ENCODE measurements at regions not wholly inside any gene's neighbourhood (a gene's known extent, or its start where the extent isn't known, plus 50 kb on each side); places are given as distances from the start of the nearest gene placed in this dataset.

GRCh38 chr2:237199577-237199976 is 113.9 kb downstream of the COPS8 start:
- no peak for TF ChIP-seq CTCF (IDR thresholded peaks at IDR 0.05; ENCODE audit: low read depth, low read length)
- H3K4me3 ChIP-seq (replicated peaks in 1 of 2; ENCODE audit: low read depth in 2 of 2, low read length in 2 of 2) = no peak overlapping the region
- no peak for DNase-seq (ENCODE audit: low read depth in 2 of 2)

GRCh38 chr2:237200462-237200861 is 114.8 kb downstream of the COPS8 start:
- DNase-seq (ENCODE audit: low read depth in 2 of 2) = no peak
- H3K4me3 ChIP-seq (replicated peaks in 1 of 2; ENCODE audit: low read depth in 2 of 2, low read length in 2 of 2) = no peak overlapping the region
- no peak for TF ChIP-seq CTCF (IDR thresholded peaks at IDR 0.05; ENCODE audit: low read depth, low read length)

- no peak overlapping the region for H3K4me3 ChIP-seq (replicated peaks in 1 of 2; ENCODE audit: low read depth in 2 of 2, low read length in 2 of 2)
- peak; percentile 85 to 86 for DNase-seq (ENCODE audit: low read depth in 2 of 2)
- no peak for TF ChIP-seq CTCF (IDR thresholded peaks at IDR 0.05; ENCODE audit: low read depth, low read length)
These were observed 116.0 kb downstream of the COPS8 start for GRCh38 chr2:237201461-237202287.

- DNase-seq (ENCODE audit: low read depth in 2 of 2) = no peak
- no peak overlapping the region for H3K4me3 ChIP-seq (replicated peaks in 1 of 2; ENCODE audit: low read depth in 2 of 2, low read length in 2 of 2)
- TF ChIP-seq CTCF (IDR thresholded peaks at IDR 0.05; ENCODE audit: low read depth, low read length) = no peak
These were observed 116.8 kb downstream of the COPS8 start for GRCh38 chr2:237202288-237203030.

- no peak for TF ChIP-seq CTCF (IDR thresholded peaks at IDR 0.05; ENCODE audit: low read depth, low read length)
- no peak overlapping the region for H3K4me3 ChIP-seq (replicated peaks in 1 of 2; ENCODE audit: low read depth in 2 of 2, low read length in 2 of 2)
- DNase-seq (ENCODE audit: low read depth in 2 of 2) = no peak
These were observed 119.4 kb downstream of the COPS8 start for GRCh38 chr2:237205043-237205541.

DNA sequence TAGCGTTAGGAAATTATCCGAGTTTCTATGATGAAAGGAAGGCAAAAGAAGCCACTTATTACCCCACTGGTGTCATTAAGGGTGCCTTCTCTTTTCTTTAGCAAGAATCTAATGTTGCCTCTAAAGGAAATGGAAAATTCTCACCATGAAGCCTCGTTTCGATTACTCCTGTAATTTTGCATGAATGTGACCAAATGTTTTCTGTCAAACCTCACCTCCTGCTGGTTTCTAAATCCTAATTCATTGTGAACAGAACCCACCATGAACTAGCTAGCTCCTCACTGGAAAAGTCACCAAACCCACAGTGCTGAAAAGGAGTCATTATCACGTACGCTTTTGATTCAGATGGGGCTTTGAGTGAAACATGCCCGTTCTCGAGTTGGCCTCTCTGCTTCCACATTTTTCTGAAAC is 119.9 kb downstream of the COPS8 start:
- no peak for TF ChIP-seq CTCF (IDR thresholded peaks at IDR 0.05; ENCODE audit: low read depth, low read length)
- H3K4me3 ChIP-seq (replicated peaks in 1 of 2; ENCODE audit: low read depth in 2 of 2, low read length in 2 of 2) = no peak overlapping the region
- DNase-seq (ENCODE audit: low read depth in 2 of 2) = no peak
